ENCODE measurements at regions not wholly inside any gene's neighbourhood (a gene's known extent, or its start where the extent isn't known, plus 50 kb on each side); places are given as distances from the start of the nearest gene placed in this dataset.

GRCh38 chr6:23611776-23612381, 514.1 kb upstream of the NRSN1 start:
- Histone ChIP-seq H3K79me2 (ENCODE audit: low read depth) (no peaks in the 10 kb centered on the region), H3K4me2 (no peak overlapping the region), H3F3A (ENCODE audit: insufficient read depth, low read depth) (no peaks in the 10 kb centered on the region), H3K4me3 (no peak overlapping the region), H3K9me3 (ENCODE audit: insufficient read depth, low read depth) (no peaks in the 10 kb centered on the region), H3K27ac (no peak overlapping the region), H4K20me1 (ENCODE audit: insufficient read depth) (no peaks in the 10 kb centered on the region), H3K36me3 (ENCODE audit: low read depth) (no peaks in the 10 kb centered on the region), H3K4me1 (replicated peaks; ENCODE audit: insufficient read depth) (no peaks in the 10 kb centered on the region), H3K27me3 (ENCODE audit: insufficient read depth, low read depth) (no peaks in the 10 kb centered on the region), H3K9me2 (ENCODE audit: insufficient read depth) (no peaks in the 10 kb centered on the region), H2AFZ (no peak overlapping the region)
- ChIA-PET CTCF (no interaction called here), POLR2A (ENCODE audit: unreplicated experiment) (no interaction called here)
- intact Hi-C loops (cut with micrococcal nuclease; ENCODE audit: unreplicated experiment): no loop called here
- TF ChIP-seq EZH2 (IDR thresholded peaks at IDR 0.05; ENCODE audit: low read depth): no peak
- TF ChIP-seq, protein P1, sequence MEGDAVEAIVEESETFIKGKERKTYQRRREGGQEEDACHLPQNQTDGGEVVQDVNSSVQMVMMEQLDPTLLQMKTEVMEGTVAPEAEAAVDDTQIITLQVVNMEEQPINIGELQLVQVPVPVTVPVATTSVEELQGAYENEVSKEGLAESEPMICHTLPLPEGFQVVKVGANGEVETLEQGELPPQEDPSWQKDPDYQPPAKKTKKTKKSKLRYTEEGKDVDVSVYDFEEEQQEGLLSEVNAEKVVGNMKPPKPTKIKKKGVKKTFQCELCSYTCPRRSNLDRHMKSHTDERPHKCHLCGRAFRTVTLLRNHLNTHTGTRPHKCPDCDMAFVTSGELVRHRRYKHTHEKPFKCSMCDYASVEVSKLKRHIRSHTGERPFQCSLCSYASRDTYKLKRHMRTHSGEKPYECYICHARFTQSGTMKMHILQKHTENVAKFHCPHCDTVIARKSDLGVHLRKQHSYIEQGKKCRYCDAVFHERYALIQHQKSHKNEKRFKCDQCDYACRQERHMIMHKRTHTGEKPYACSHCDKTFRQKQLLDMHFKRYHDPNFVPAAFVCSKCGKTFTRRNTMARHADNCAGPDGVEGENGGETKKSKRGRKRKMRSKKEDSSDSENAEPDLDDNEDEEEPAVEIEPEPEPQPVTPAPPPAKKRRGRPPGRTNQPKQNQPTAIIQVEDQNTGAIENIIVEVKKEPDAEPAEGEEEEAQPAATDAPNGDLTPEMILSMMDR (conservative IDR thresholded peaks at IDR 0.05): no peak
- no TSS peak for BruUV-seq (replicated peaks)
- no peak for DNase-seq

GRCh38 chr6:23618366-23618765, 507.6 kb upstream of the NRSN1 start:
- no peak overlapping the region for H3K4me3 ChIP-seq
- H3K9me3 ChIP-seq (ENCODE audit: insufficient read depth, low read depth): no peaks in the 10 kb centered on the region
- H2AFZ ChIP-seq: no peak overlapping the region
- H3K27ac ChIP-seq: no peak overlapping the region
- CTCF ChIA-PET: no interaction called here
- no peaks in the 10 kb centered on the region for H3K9me2 ChIP-seq (ENCODE audit: insufficient read depth)
- no peak overlapping the region for H3K4me2 ChIP-seq
- no peak for DNase-seq
- no peaks in the 10 kb centered on the region for H3K79me2 ChIP-seq (ENCODE audit: low read depth)
- H3K36me3 ChIP-seq (ENCODE audit: low read depth): no peaks in the 10 kb centered on the region
- intact Hi-C loops (cut with micrococcal nuclease; ENCODE audit: unreplicated experiment): no loop called here
- BruUV-seq (replicated peaks): no TSS peak
- H3K27me3 ChIP-seq (ENCODE audit: insufficient read depth, low read depth): no peaks in the 10 kb centered on the region
- POLR2A ChIA-PET (ENCODE audit: unreplicated experiment): no interaction called here
- TF ChIP-seq, protein P1 (conservative IDR thresholded peaks at IDR 0.05): no peak
- no peak for TF ChIP-seq EZH2 (IDR thresholded peaks at IDR 0.05; ENCODE audit: low read depth)
- no peaks in the 10 kb centered on the region for H3K4me1 ChIP-seq (replicated peaks; ENCODE audit: insufficient read depth)
- no peaks in the 10 kb centered on the region for H4K20me1 ChIP-seq (ENCODE audit: insufficient read depth)
- H3F3A ChIP-seq (ENCODE audit: insufficient read depth, low read depth): no peaks in the 10 kb centered on the region

- POLR2A ChIA-PET (ENCODE audit: unreplicated experiment): no interaction called here
- intact Hi-C loops (cut with micrococcal nuclease; ENCODE audit: unreplicated experiment): no loop called here
- no peak overlapping the region; the same call in 1 of the 2 replicates for H2AFZ ChIP-seq
Measured at GRCh38 chr6:23620911-23621401, 505.1 kb upstream of the NRSN1 start.

More at GRCh38 chr6:23620911-23621401, 505.1 kb upstream of the NRSN1 start:
- Histone ChIP-seq H3K9me2 (ENCODE audit: insufficient read depth) (no peaks in the 10 kb centered on the region), H3K9me3 (ENCODE audit: insufficient read depth, low read depth) (no peaks in the 10 kb centered on the region), H3K4me2 (peak overlapping the region; percentile 17; the same call in 1 of the 2 replicates), H3K27ac (no peak overlapping the region), H3K4me1 (replicated peaks; ENCODE audit: insufficient read depth) (no peaks in the 10 kb centered on the region), H3K4me3 (no peak overlapping the region), H3K36me3 (ENCODE audit: low read depth) (no peaks in the 10 kb centered on the region), H3K79me2 (ENCODE audit: low read depth) (no peaks in the 10 kb centered on the region), H3F3A (ENCODE audit: insufficient read depth, low read depth) (no peaks in the 10 kb centered on the region), H4K20me1 (ENCODE audit: insufficient read depth) (no peaks in the 10 kb centered on the region), H3K27me3 (ENCODE audit: insufficient read depth, low read depth) (no peaks in the 10 kb centered on the region)
- CTCF ChIA-PET: no interaction called here
- TF ChIP-seq, protein P1 (conservative IDR thresholded peaks at IDR 0.05): no peak
- no peak for TF ChIP-seq EZH2 (IDR thresholded peaks at IDR 0.05; ENCODE audit: low read depth)
- DNase-seq: no peak
- no TSS peak for BruUV-seq (replicated peaks)
